Trophoblast cell (in vitro differentiated cells and primary cell): ENCODE measurements at regions not wholly inside any gene's neighbourhood (a gene's known extent, or its start where the extent isn't known, plus 50 kb on each side); places are given as distances from the start of the nearest gene placed in this dataset.

Source experiments
- DNase-seq, 2 donors: peaks; one replicate each; pipeline ENCODE4 v3.0.0-alpha.2; 2016
- H2AFZ ChIP-seq: 2 replicates; pipeline ENCODE4 v1.6.1; 2013; ENCODE audit warnings: low read length, moderate library complexity, mild to moderate bottlenecking; ENCODE audit not compliant: insufficient read depth, poor library complexity
- H2AK5ac ChIP-seq: 2 replicates; pipeline ENCODE4 v1.6.1; 2013; ENCODE audit warnings: mild to moderate bottlenecking, low read length
- H2BK120ac ChIP-seq: 2 replicates; pipeline ENCODE4 v1.6.1; 2013; ENCODE audit warnings: low read length, mild to moderate bottlenecking, moderate library complexity; ENCODE audit not compliant: insufficient read depth, poor library complexity
- H2BK12ac ChIP-seq: 2 replicates; pipeline ENCODE4 v1.6.1; 2013; ENCODE audit warnings: mild to moderate bottlenecking, low read length, moderate library complexity
- H2BK5ac ChIP-seq: 2 replicates; pipeline ENCODE4 v1.6.1; 2013; ENCODE audit warnings: low read length, low read depth, moderate library complexity, mild to moderate bottlenecking; ENCODE audit not compliant: poor library complexity
- H3K14ac ChIP-seq: 2 replicates; pipeline ENCODE4 v1.6.1; 2013; ENCODE audit warnings: mild to moderate bottlenecking, low read length
- H3K18ac ChIP-seq: 2 replicates; pipeline ENCODE4 v1.6.1; 2013; ENCODE audit warnings: mild to moderate bottlenecking, low read length
- H3K23ac ChIP-seq: 2 replicates; pipeline ENCODE4 v1.6.1; 2013; ENCODE audit warnings: low read length
- H3K27ac ChIP-seq: 2 replicates; pipeline ENCODE4 v1.5.1; 2013; ENCODE audit warnings: low read depth, mild to moderate bottlenecking, inconsistent platforms, low read length, moderate library complexity
- H3K27me3 ChIP-seq: 2 replicates; pipeline ENCODE4 v1.6.1; 2013; ENCODE audit warnings: inconsistent platforms, mild to moderate bottlenecking, low read length, moderate library complexity; ENCODE audit not compliant: insufficient read depth
- H3K36me3 ChIP-seq, 2 experiments: 1 replicate in 1 of 2; 2 replicates in 1 of 2; pipeline ENCODE4 v1.6.1; 2013; ENCODE audit warnings: low read length in 2 of 2, mild to moderate bottlenecking in 2 of 2, moderate library complexity in 1 of 2; ENCODE audit not compliant: insufficient read depth in 2 of 2, control insufficient read depth in 1 of 2
- H3K4ac ChIP-seq: 2 replicates; pipeline ENCODE4 v1.6.1; 2013; ENCODE audit warnings: low read depth, mild to moderate bottlenecking, low read length, moderate library complexity
- H3K4me1 ChIP-seq, 2 experiments: 1 replicate in 1 of 2; 2 replicates in 1 of 2; pipeline ENCODE4 v1.6.1; 2013; ENCODE audit warnings: low read length in 2 of 2, mild to moderate bottlenecking in 2 of 2, moderate library complexity in 1 of 2; ENCODE audit not compliant: insufficient read depth in 2 of 2, control insufficient read depth in 1 of 2
- H3K4me2 ChIP-seq: 2 replicates; pipeline ENCODE4 v1.6.1; 2013; ENCODE audit warnings: inconsistent platforms, mild to moderate bottlenecking, low read length, moderate library complexity
- H3K4me3 ChIP-seq: 2 replicates; pipeline ENCODE4 v1.5.1; 2013; ENCODE audit warnings: mild to moderate bottlenecking, low read depth, low read length, inconsistent platforms
- H3K79me1 ChIP-seq: one replicate; pipeline ENCODE4 v1.6.1; 2013; ENCODE audit warnings: low read length
- H3K79me2 ChIP-seq: 2 replicates; pipeline ENCODE4 v1.6.1; 2013; ENCODE audit warnings: low read length, mild to moderate bottlenecking; ENCODE audit not compliant: control insufficient read depth, insufficient read depth, poor library complexity
- H3K9ac ChIP-seq: 2 replicates; pipeline ENCODE4 v1.6.1; 2013; ENCODE audit warnings: mild to moderate bottlenecking, low read length
- H3K9me3 ChIP-seq: 2 replicates; pipeline ENCODE4 v1.6.1; 2013; ENCODE audit warnings: low read depth, mild to moderate bottlenecking, control low read depth, inconsistent platforms, low read length; ENCODE audit not compliant: insufficient read depth
- H4K12ac ChIP-seq: 2 replicates; pipeline ENCODE4 v1.6.1; 2013; ENCODE audit warnings: low read depth, mild to moderate bottlenecking, low read length, moderate library complexity
- H4K8ac ChIP-seq: 2 replicates; pipeline ENCODE4 v1.6.1; 2013; ENCODE audit warnings: low read depth, mild to moderate bottlenecking, low read length, moderate library complexity
- H4K91ac ChIP-seq: one replicate; pipeline ENCODE4 v1.6.1; 2013; ENCODE audit warnings: low read depth, mild to moderate bottlenecking, low read length, moderate library complexity
- WGBS: extraction: QIAGEN DNeasy Blood & Tissue Kit; methylation state at CpG from one replicate; pipeline ENCODE4 v1.1.7; 2013; ENCODE audit warnings: missing lambda C conversion rate; ENCODE audit not compliant: insufficient read length, insufficient coverage; ENCODE audit errors: extremely low coverage; 5-methylcytosine and 5-hydroxymethylcytosine counted together

GRCh38 chr12:125320177-125320576 lies 254.9 kb downstream of the AACS start:
- no peaks in the 10 kb centered on the region for H3K27me3 ChIP-seq
- no peak overlapping the region for H4K12ac ChIP-seq
- no peak overlapping the region for H2BK120ac ChIP-seq
- no peak overlapping the region for H4K91ac ChIP-seq
- H3K23ac ChIP-seq: no peak overlapping the region
- WGBS: no CpG with 5 or more reads among the region's 6 CpGs
- H3K18ac ChIP-seq: no peak overlapping the region
- H3K4ac ChIP-seq: no peak overlapping the region
- no peaks in the 10 kb centered on the region for H3K79me2 ChIP-seq
- peaks cover 2% of the 10 kb centered on the region for H3K9me3 ChIP-seq
- no peak overlapping the region for H2AFZ ChIP-seq
- H3K36me3 ChIP-seq: no peaks in the 10 kb centered on the region
- no peak overlapping the region for H2BK12ac ChIP-seq
- no peak overlapping the region for H3K4me2 ChIP-seq
- no peak overlapping the region for H3K27ac ChIP-seq
- peaks cover 0 to 11% of the 10 kb centered on the region in 2 experiments for H3K4me1 ChIP-seq
- no peak overlapping the region for H3K4me3 ChIP-seq
- no peak overlapping the region for H3K14ac ChIP-seq
- peaks cover 2% of the 10 kb centered on the region for H3K79me1 ChIP-seq
- H2BK5ac ChIP-seq: no peak overlapping the region
- no peak for DNase-seq
- no peak overlapping the region for H2AK5ac ChIP-seq
- H4K8ac ChIP-seq: no peak overlapping the region
- H3K9ac ChIP-seq: no peak overlapping the region

- H3K27me3 ChIP-seq: no peaks in the 10 kb centered on the region
- WGBS: no CpG with 5 or more reads among the region's 9 CpGs
- H4K91ac ChIP-seq: no peak overlapping the region
- no peak overlapping the region for H3K4ac ChIP-seq
- H4K8ac ChIP-seq: no peak overlapping the region
- no peak overlapping the region for H3K14ac ChIP-seq
- H3K9me3 ChIP-seq: peaks cover 6% of the 10 kb centered on the region
- H2BK120ac ChIP-seq: no peak overlapping the region
- H2BK5ac ChIP-seq: no peak overlapping the region
- no peak overlapping the region for H3K18ac ChIP-seq
- H3K79me2 ChIP-seq: no peaks in the 10 kb centered on the region
- peaks cover 6 to 14% of the 10 kb centered on the region in 2 experiments for H3K4me1 ChIP-seq
- no peak overlapping the region for H3K4me3 ChIP-seq
- DNase-seq: peak in 1 of 2 donors; percentile 16
- no peak overlapping the region for H3K27ac ChIP-seq
- H2BK12ac ChIP-seq: no peak overlapping the region
- H3K23ac ChIP-seq: no peak overlapping the region
- H4K12ac ChIP-seq: no peak overlapping the region
- peaks cover 2% of the 10 kb centered on the region for H3K79me1 ChIP-seq
- no peak overlapping the region for H2AFZ ChIP-seq
- no peak overlapping the region for H3K9ac ChIP-seq
- H3K4me2 ChIP-seq: no peak overlapping the region
- H3K36me3 ChIP-seq: no peaks in the 10 kb centered on the region
- no peak overlapping the region for H2AK5ac ChIP-seq
These were observed 259.7 kb downstream of the AACS start for GRCh38 chr12:125324861-125325490.

- DNase-seq: no peak
- H3K23ac ChIP-seq: no peak overlapping the region
- no peak overlapping the region for H2AK5ac ChIP-seq
- peaks cover 2% of the 10 kb centered on the region for H3K79me1 ChIP-seq
- no peak overlapping the region for H2AFZ ChIP-seq
- H4K12ac ChIP-seq: no peak overlapping the region
- no peak overlapping the region for H2BK120ac ChIP-seq
- no peak overlapping the region for H3K4ac ChIP-seq
- no peaks in the 10 kb centered on the region for H3K27me3 ChIP-seq
- H2BK5ac ChIP-seq: no peak overlapping the region
- peaks cover 7% of the 10 kb centered on the region for H3K9me3 ChIP-seq
- H3K4me2 ChIP-seq: no peak overlapping the region
- no peaks in the 10 kb centered on the region for H3K79me2 ChIP-seq
- no peak overlapping the region for H3K4me3 ChIP-seq
- H3K27ac ChIP-seq: no peak overlapping the region
- WGBS: no CpG with 5 or more reads among the region's 16 CpGs
- no peak overlapping the region for H3K9ac ChIP-seq
- H3K18ac ChIP-seq: peak overlapping the region; percentile 8
- no peak overlapping the region for H4K8ac ChIP-seq
- peaks cover 6 to 13% of the 10 kb centered on the region in 2 experiments for H3K4me1 ChIP-seq
- H3K14ac ChIP-seq: no peak overlapping the region
- H2BK12ac ChIP-seq: no peak overlapping the region
- peak overlapping the region; percentile 4 for H4K91ac ChIP-seq
- H3K36me3 ChIP-seq: no peaks in the 10 kb centered on the region
These were observed 264.2 kb downstream of the AACS start for GRCh38 chr12:125329239-125330102.

GRCh38 chr12:125330645-125331341 lies 265.6 kb downstream of the AACS start:
- Histone ChIP-seq H3K27me3 (no peaks in the 10 kb centered on the region), H3K18ac (no peak overlapping the region), H3K23ac (no peak overlapping the region), H3K14ac (no peak overlapping the region), H3K9me3 (peaks cover 8% of the 10 kb centered on the region), H2BK120ac (peak overlapping the region; percentile 44), H3K4me3 (peak overlapping the region; percentile 58), H2AFZ (peak overlapping the region; percentile 79), H4K91ac (no peak overlapping the region), H2BK12ac (no peak overlapping the region), H3K79me1 (peaks cover 2% of the 10 kb centered on the region), H3K4ac (no peak overlapping the region), H3K4me2 (peak overlapping the region; percentile 95), H3K36me3 (no peaks in the 10 kb centered on the region), H2AK5ac (no peak overlapping the region), H4K12ac (no peak overlapping the region), H2BK5ac (no peak overlapping the region), H3K4me1 (peaks cover 6% of the 10 kb centered on the region in 2 experiments), H4K8ac (peak overlapping the region; percentile 25), H3K79me2 (no peaks in the 10 kb centered on the region), H3K27ac (no peak overlapping the region), H3K9ac (peak overlapping the region; percentile 50)
- no CpG with 5 or more reads among the region's 30 CpGs for WGBS
- DNase-seq: peak in 1 of 2 donors; percentile 43
